T-helper 2 cell treated with Interferon-gamma antibody and Interleukin-4, amounts not matched to agents 5 μg/mL and 100 μg/mL, for 36 hours (primary cell): ENCODE measurements at regions not wholly inside any gene's neighbourhood (a gene's known extent, or its start where the extent isn't known, plus 50 kb on each side); places are given as distances from the start of the nearest gene placed in this dataset.
A peak's percentile ranks its signal among the peaks of the same experiment; 100 is the strongest.
"Not testable (repeated sequence)": the region's sequence is repeated elsewhere in the genome, so short reads cannot be mapped to it uniquely, and the experiment has no call there.

Source experiments
- DNase-seq: peaks from one replicate; pipeline ENCODE4 v3.0.0; 2021; ENCODE audit warnings: low spot score
- H3K27ac Mint-ChIP-seq: one replicate; pipeline ENCODE4 v1.8.0; 2021; ENCODE audit warnings: mild to moderate bottlenecking, mixed read lengths
- H3K27me3 Mint-ChIP-seq: one replicate; pipeline ENCODE4 v1.8.0; 2021; ENCODE audit warnings: low read depth, mixed read lengths
- H3K36me3 Mint-ChIP-seq: one replicate; pipeline ENCODE4 v1.8.0; 2021; ENCODE audit warnings: low read depth, mixed read lengths
- H3K4me1 Mint-ChIP-seq: one replicate; pipeline ENCODE4 v1.8.0; 2021; ENCODE audit warnings: low read depth, mixed read lengths
- H3K4me3 Mint-ChIP-seq: one replicate; pipeline ENCODE4 v1.8.0; 2022; ENCODE audit warnings: mild to moderate bottlenecking, moderate library complexity, mixed read lengths
- H3K9me3 Mint-ChIP-seq: one replicate; pipeline ENCODE4 v1.8.0; 2021; ENCODE audit warnings: mixed read lengths

DNA sequence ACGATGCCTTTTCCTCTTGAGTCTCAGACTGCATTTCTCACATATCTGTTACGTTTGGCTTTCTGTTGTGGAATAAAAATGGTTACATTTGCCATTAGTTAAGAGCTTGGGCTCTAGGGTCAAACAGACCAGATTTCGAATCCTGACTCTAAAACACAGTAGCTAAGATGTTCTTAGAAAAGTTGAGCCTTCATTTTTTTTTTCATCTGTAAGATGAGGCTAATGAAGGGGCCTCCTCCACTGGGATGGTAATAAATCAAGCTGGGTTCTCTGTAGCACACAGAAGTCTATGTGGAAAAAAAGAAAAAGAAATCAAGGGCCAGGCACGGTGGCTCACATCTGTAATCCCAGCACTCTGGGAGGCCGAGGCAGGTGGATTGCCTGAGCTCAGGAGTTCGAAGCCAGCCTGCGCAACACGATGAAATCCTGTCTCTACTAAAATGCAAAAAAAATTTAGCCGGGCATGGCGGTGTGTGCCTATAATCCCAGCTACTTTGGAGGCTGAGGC is 49.9 kb upstream of the CAPRIN1 start:
- DNase-seq: no peak
- Mint-ChIP-seq H3K36me3 (no peaks in the 10 kb centered on the region), H3K4me3 (no peak overlapping the region), H3K4me1 (peaks cover 7% of the 10 kb centered on the region), H3K9me3 (no peaks in the 10 kb centered on the region), H3K27me3 (peaks cover 45% of the 10 kb centered on the region), H3K27ac (no peak overlapping the region)

DNA sequence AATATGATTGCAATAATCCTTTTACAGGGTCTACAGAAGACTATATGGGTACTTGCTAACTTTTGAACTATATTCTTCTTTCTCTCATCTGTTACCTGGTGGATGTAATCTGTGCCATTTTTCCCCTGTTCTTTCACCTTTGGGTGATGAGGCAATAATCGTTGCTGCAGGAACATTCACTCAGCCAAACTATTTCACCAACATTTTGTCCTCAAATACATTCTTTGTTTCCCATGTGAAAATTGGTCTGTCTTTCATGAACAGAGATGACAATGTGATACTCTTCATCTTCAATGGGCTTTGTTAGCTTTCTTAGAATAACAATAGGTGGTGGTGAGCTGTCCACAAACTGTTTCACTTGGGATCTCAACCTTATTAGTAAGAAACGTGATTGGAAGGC is 52.1 kb upstream of the CAPRIN1 start:
- H3K4me3 Mint-ChIP-seq: no peak overlapping the region

DNA sequence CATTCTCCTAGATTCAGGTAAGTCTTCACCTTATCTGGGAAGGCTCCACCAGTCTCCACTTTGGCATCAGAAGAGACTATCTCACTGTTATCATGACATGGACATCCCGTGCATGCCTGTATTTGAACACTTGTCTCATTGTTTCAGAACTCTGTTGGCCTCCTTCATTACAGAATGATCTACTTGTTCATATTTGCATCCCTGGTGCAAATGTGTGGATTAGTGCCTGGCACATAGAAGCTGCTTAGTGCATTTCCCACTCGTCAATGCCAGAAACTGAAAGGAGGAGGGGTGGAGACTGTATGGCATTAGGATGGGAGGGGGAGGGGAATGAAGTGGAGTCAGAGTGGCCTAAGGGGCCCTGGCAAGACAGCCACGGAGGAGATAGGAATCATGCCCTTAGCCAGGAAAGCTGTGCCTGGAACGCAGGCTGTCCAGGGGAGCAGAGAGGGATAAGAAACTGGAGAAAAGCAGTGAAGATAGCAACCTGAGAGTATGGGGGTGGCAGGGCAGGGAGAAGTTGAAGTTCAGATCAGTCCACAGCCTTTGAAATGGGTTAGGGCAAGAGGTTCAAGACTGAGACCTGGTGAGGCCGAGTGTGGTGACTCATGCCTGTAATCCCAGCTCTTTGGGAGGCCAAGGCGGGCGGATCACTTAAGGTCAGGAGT is 53.8 kb upstream of the CAPRIN1 start:
- peaks cover 27% of the 10 kb centered on the region for H3K27me3 Mint-ChIP-seq
- peaks cover 7% of the 10 kb centered on the region for H3K4me1 Mint-ChIP-seq
- H3K27ac Mint-ChIP-seq: no peak overlapping the region
- DNase-seq: no peak
- H3K4me3 Mint-ChIP-seq: no peak overlapping the region
- H3K9me3 Mint-ChIP-seq: no peaks in the 10 kb centered on the region
- no peaks in the 10 kb centered on the region for H3K36me3 Mint-ChIP-seq

More for the DNA sequence above, 52.1 kb upstream of the CAPRIN1 start:
- Mint-ChIP-seq H3K36me3 (no peaks in the 10 kb centered on the region), H3K4me1 (peaks cover 7% of the 10 kb centered on the region), H3K27me3 (peaks cover 30% of the 10 kb centered on the region), H3K9me3 (no peaks in the 10 kb centered on the region), H3K27ac (no peak overlapping the region)
- no peak for DNase-seq

DNA sequence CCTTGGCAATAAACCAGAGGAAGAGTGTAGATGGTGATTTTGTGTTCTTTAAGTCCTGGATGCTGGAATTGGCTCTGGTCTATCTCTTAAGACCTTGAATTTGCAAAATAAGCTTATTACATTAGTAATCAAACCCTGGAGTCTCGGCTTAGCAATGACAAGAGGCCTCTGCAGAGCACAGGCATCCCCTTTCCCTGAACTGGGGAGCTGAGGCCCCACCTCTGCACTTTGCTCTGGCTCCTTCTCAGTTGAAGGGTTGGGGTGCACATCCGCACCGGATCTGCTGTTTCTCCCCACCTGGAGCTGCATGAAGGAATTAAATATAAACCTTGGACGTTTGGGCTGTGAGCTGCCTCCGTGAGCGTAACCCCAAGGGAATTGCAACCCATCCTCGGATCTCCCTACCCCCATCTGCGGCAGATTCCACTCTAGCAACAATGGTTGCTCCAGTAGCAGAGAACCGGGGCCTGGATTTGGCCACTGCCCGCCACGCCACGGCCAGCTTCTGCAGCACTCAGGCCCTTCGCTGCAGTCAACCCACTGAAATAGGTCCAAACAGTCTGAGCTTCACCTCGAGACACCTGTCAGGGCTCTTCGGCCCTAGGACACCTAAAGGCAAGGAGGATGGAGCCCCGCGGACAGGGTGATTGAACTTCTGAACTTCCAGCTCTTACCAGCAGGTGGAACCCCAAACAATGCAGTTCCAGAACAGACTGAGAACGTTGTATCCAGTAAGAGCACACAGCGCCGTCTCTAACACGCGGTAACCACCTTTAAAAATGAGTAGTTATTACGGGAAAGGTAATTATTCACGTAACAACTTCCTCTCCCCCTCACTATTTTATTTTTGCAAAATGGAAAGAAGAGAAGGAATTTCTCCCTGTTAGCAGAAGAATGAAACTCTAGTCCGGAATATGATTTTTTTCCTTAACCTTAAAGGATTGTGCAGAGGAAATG is 54.8 kb upstream of the CAPRIN1 start:
- peak overlapping the region; percentile 14 for H3K4me3 Mint-ChIP-seq
- no peaks in the 10 kb centered on the region for H3K9me3 Mint-ChIP-seq
- H3K36me3 Mint-ChIP-seq: no peaks in the 10 kb centered on the region
- H3K27me3 Mint-ChIP-seq: peaks cover 24% of the 10 kb centered on the region
- peaks cover 7% of the 10 kb centered on the region for H3K4me1 Mint-ChIP-seq
- no peak overlapping the region for H3K27ac Mint-ChIP-seq
- DNase-seq: peak; percentile 61

DNA sequence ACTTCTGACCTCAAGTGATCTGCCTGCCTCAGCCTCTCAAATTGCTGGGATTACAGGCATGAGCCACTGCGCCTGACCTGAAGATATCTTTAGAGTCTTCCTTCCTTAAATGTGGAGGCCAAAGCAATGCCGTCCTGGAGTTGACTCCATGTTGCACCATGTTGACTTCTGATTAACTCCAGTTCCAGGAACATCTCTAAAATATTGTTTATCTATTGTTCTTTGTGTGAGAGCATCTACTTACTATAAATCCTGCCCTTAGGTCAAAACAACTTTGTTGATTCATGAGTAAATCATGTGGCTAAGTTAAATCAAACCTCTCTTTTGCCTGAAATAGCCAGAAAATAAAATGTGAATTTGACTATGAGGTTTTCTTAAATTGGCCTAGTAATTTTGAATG is 56.6 kb upstream of the CAPRIN1 start:
- peaks cover 21% of the 10 kb centered on the region for H3K27me3 Mint-ChIP-seq
- no peak overlapping the region for H3K4me3 Mint-ChIP-seq
- H3K36me3 Mint-ChIP-seq: no peaks in the 10 kb centered on the region
- no peak overlapping the region for H3K27ac Mint-ChIP-seq
- no peaks in the 10 kb centered on the region for H3K9me3 Mint-ChIP-seq
- peaks cover 10% of the 10 kb centered on the region for H3K4me1 Mint-ChIP-seq
- DNase-seq: no peak

DNA sequence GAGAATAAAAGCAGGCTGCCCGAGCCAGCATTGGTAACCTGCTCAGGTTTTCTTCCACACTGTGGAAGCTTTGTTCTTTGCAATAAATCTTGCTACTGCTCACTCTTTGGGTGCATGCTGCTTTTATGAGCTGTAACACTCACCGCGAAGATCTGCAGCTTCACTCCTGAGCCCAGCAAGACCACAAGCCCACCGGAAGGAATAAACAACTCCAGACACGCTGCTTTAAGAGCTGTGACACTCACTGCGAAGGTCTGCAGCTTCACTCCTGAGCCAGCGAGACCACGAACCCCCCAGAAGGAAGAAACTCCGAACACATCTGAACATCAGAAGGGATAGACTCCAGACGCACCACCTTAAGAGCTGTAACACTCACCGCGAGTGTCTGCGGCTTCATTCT is 60.4 kb upstream of the CAPRIN1 start:
- H3K27me3 Mint-ChIP-seq, DNase-seq, H3K4me1 Mint-ChIP-seq, H3K27ac Mint-ChIP-seq, H3K9me3 Mint-ChIP-seq, H3K36me3 Mint-ChIP-seq: not testable (repeated sequence)
- H3K4me3 Mint-ChIP-seq: peak overlapping the region; percentile 32

DNA sequence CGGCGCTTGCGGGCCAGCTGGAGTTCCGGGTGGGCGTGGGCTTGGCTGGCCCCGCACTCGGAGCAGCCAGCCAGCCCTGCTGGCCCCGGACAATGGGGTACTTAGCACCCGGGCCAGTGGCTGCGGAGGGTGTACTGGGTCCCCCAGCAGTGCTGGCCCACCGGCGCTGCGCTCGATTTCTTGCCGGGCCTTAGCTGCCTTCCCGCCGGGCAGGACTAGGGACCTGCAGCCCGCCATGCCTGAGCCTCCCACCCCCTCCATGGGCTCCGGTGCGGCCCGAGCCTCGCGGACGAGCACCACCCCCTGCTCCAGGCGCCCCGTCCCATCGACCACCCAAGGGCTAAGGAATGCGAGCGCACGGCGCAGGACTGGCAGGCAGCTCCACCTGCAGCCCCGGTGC is 61.4 kb upstream of the CAPRIN1 start:
- not testable (repeated sequence) for H3K27me3 Mint-ChIP-seq, H3K4me1 Mint-ChIP-seq, H3K4me3 Mint-ChIP-seq, H3K9me3 Mint-ChIP-seq, DNase-seq, H3K36me3 Mint-ChIP-seq, H3K27ac Mint-ChIP-seq

DNA sequence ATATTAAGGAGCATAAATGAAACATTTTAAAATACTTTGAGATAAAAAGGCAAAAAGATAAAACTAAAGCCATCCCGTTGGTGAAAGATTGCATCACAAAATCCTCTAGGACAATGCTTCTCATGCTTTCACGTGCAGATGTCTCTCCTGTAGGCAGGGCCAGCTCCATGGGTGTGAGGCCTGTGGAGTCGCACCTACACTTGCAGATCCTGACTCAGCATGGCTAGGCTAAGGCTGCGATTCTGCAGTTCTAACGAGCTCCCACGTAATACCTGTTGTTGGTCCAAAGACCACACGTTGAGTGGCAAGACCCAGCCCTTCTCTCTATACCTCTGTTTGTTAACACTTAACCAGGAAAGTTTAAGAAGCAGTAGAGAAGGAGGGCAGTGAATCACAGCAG is 62.1 kb upstream of the CAPRIN1 start:
- no peaks in the 10 kb centered on the region for H3K9me3 Mint-ChIP-seq
- peaks cover 3% of the 10 kb centered on the region for H3K4me1 Mint-ChIP-seq
- H3K27me3 Mint-ChIP-seq: peaks cover 2% of the 10 kb centered on the region

DNA sequence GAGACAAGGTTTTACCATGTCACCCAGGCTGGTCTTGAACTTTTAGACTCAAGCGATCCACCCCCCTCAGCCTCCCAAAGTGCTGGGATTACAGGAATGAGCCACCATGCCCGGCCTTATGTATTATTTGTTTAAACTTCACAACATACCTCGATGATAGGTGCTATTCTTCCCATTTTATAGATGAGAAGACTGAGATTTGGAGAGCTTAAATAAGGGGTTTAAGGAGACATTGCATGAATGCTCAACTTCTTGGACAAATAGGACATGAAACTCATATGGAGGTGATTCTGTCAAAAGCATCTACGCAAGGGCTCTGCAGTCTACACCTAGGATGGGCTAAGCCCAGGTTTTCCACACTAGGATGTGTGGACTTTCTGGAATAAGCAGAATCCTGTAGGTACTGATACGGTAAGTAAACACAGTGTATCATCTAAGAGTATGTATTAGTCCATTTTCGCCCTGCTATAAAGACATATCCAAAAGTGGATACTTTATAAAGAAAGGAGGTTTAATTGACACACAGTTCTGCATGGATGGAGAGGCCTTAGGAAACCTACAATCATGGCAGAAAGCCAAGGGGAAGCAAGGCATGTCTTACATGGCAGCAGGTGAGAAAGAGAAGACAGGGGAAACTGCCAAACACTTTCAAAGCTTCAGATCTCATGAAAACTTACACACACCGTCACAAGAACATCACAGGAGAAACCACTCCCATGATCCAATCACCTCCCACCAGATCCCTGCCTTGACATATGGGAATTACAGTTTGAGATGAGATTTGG is 62.8 kb upstream of the CAPRIN1 start:
- Mint-ChIP-seq H3K9me3 (no peaks in the 10 kb centered on the region), H3K27ac (no peak overlapping the region), H3K36me3 (no peaks in the 10 kb centered on the region), H3K27me3 (peaks cover 2% of the 10 kb centered on the region), H3K4me1 (peaks cover 3% of the 10 kb centered on the region), H3K4me3 (no peak overlapping the region)
- no peak for DNase-seq

More for the DNA sequence above, 62.1 kb upstream of the CAPRIN1 start:
- Mint-ChIP-seq H3K36me3 (no peaks in the 10 kb centered on the region), H3K4me3 (no peak overlapping the region), H3K27ac (no peak overlapping the region)
- DNase-seq: no peak

DNA sequence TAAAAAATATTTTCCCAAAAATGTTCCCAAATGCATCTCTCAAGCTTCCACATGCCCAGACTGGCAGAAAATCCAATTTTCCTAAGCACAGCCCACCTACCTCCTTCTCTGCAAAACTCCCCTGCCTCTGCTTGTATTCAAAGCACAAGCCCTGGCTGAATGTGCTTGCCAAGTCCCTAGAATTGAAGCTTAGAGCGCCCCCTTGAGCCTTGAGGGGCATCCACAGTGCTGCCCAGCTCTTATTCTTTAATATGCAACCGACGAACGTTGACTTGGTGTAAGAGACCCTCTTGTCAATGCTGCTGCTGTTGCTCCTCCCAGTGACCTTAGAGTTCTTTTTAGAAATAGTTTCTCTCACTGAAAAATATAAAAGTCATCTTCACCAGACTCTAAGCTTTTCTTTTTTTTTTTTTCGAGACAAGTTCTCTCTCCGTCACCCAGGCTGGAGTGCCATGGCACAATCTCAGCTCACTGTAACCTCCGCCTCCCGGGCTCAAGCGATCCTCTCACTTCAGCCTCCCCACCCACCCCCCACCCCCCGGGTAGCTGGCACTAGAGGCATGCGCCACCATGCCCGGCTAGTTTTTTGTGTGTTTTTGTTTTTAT is 63.5 kb upstream of the CAPRIN1 start:
- Mint-ChIP-seq H3K4me3 (no peak overlapping the region), H3K27ac (no peak overlapping the region), H3K36me3 (no peaks in the 10 kb centered on the region), H3K9me3 (no peaks in the 10 kb centered on the region), H3K27me3 (peaks cover 2% of the 10 kb centered on the region), H3K4me1 (peaks cover 3% of the 10 kb centered on the region)
- DNase-seq: peak; percentile 43

DNA sequence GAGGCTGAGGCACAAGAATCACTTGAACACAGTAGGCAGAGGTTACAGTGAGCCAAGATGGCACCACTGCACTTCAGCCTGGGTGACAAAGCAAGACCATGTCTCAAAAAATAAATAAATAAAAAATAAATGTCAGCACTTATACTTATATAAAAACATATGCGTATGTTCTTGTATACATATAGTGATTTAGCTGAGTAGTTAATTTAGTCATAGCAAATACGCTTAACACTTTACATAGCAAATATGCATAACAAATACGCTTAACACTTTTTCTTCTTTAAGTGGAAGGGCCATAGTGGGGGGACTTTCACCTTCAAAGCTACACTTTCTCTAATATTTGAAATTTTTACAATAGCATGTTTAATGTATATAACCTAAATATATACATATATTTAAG is 64.0 kb upstream of the CAPRIN1 start:
- Mint-ChIP-seq H3K4me3 (no peak overlapping the region), H3K27me3 (peaks cover 2% of the 10 kb centered on the region), H3K36me3 (no peaks in the 10 kb centered on the region), H3K4me1 (peaks cover 3% of the 10 kb centered on the region), H3K27ac (no peak overlapping the region), H3K9me3 (no peaks in the 10 kb centered on the region)
- DNase-seq: no peak

DNA sequence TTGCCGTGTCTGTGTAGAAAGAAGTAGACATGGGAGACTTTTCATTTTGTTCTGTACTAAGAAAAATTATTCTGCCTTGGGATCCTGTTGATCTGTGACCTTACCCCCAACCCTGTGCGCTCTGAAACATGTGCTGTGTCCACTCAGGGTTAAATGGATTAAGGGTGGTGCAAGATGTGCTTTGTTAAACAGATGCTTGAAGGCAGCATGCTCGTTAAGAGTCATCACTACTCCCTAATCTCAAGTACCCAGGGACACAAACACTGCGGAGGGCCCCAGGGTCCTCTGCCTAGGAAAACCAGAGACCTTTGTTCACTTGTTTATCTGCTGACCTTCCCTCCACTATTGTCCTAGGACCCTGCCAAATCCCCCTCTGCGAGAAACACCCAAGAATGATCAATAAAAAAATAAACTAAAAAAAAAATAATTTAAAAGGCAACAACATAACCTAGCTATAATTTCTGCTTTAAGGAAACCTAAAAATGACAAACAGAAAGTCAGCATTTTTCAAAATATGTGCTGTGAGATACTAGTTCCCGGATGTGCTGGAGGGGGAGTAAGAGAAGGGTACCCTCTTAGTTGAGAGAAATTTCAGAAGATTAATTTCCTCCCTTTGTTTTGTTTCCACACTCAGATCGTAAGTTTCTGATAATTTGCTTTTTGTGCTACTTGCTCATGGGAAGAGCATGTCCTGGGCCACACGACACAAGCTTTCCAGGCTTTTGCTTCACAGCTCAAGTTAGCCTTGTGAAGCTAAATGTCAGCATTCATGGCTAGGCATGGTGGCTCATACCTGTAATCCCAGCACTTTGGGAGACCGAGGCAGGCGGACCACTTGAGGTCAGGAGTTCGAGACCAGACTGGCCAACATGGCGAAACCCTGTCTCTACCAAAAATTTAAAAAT is 64.7 kb upstream of the CAPRIN1 start:
- H3K9me3 Mint-ChIP-seq, H3K4me3 Mint-ChIP-seq, H3K27me3 Mint-ChIP-seq, H3K36me3 Mint-ChIP-seq, H3K4me1 Mint-ChIP-seq, DNase-seq, H3K27ac Mint-ChIP-seq: not testable (repeated sequence)
